ENCODE measurements at regions not wholly inside any gene's neighbourhood (a gene's known extent, or its start where the extent isn't known, plus 50 kb on each side); places are given as distances from the start of the nearest gene placed in this dataset.

DNA sequence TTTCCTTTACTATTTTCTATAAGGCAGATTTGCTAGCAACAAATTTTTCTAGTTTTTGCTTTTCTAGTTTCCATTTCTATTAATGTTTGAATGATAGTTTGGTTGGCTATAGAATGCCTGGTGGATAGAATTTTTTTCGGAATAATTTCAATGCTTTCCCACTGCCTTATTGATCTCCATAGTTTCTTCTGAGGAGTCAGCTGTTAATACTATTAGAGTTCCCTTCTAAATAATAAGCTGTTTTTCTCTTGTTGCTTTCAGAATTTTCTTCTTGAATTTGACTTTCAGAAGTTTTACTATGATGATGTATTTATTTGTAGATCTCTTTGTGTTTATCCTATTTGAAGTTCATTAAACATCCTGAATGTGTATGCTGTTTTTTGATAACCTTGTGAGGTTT is 91.8 kb downstream of the VSIG4 start:
- TF ChIP-seq, protein P1, sequence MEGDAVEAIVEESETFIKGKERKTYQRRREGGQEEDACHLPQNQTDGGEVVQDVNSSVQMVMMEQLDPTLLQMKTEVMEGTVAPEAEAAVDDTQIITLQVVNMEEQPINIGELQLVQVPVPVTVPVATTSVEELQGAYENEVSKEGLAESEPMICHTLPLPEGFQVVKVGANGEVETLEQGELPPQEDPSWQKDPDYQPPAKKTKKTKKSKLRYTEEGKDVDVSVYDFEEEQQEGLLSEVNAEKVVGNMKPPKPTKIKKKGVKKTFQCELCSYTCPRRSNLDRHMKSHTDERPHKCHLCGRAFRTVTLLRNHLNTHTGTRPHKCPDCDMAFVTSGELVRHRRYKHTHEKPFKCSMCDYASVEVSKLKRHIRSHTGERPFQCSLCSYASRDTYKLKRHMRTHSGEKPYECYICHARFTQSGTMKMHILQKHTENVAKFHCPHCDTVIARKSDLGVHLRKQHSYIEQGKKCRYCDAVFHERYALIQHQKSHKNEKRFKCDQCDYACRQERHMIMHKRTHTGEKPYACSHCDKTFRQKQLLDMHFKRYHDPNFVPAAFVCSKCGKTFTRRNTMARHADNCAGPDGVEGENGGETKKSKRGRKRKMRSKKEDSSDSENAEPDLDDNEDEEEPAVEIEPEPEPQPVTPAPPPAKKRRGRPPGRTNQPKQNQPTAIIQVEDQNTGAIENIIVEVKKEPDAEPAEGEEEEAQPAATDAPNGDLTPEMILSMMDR (IDR thresholded peaks at IDR 0.05; ENCODE audit: borderline replicate concordance, extremely low read depth, low read length, poor library complexity, severe bottlenecking) = no peak
- TF ChIP-seq EZH2 (IDR thresholded peaks at IDR 0.05; ENCODE audit: borderline replicate concordance, low read depth, low read length, severe bottlenecking) = no peak
